Prostate gland (tissue), 2 donors: ENCODE measurements at regions not wholly inside any gene's neighbourhood (a gene's known extent, or its start where the extent isn't known, plus 50 kb on each side); places are given as distances from the start of the nearest gene placed in this dataset.

Experiments
- DNase-seq: peaks from one replicate; pipeline ENCODE4 v3.0.0-alpha.2; 2019; ENCODE audit warnings: low spot score
- H3K27ac ChIP-seq, 2 donors: fragments of 200-600 bp; sonication (generic); 2 replicates each; pipeline ENCODE4 v1.5.1; 2017 to 2019
- H3K27me3 ChIP-seq: fragments of 200-600 bp; sonication (generic); replicated peaks from 2 replicates; pipeline ENCODE4 v1.5.1; 2019; ENCODE audit not compliant: insufficient read depth
- H3K36me3 ChIP-seq, 2 donors: fragments of 200-600 bp; sonication (generic); 1 replicate in 1 of 2; 2 replicates in 1 of 2; pipeline versions ENCODE4 v1.5.1 to v1.8.1; 2017 to 2019
- H3K4me1 ChIP-seq: fragments of 200-600 bp; sonication (generic); replicated peaks from 2 replicates; pipeline ENCODE4 v1.5.1; 2019
- H3K4me3 ChIP-seq, 2 donors: fragments of 200-600 bp; sonication (generic); 2 replicates each; pipeline ENCODE4 v1.5.1; 2017 to 2019
- H3K9me3 ChIP-seq: fragments of 200-600 bp; sonication (generic); 2 replicates; pipeline ENCODE4 v1.5.1; 2017
- POLR2A ChIP-seq: fragments of 450-650 bp; IDR thresholded peaks from one replicate; pipeline ENCODE4 v1.6.1; 2016; ENCODE audit warnings: antibody characterized with exemption, mild to moderate bottlenecking
- POLR2AphosphoS5 ChIP-seq: sonication (generic); formaldehyde crosslinking; IDR thresholded peaks from one replicate; pipeline ENCODE4 v1.6.1; 2017; ENCODE audit warnings: antibody characterized with exemption
- WGBS: methylation state at CpG from one replicate; pipeline ENCODE4 v1.1.5; 2018; 5-methylcytosine and 5-hydroxymethylcytosine counted together
- intact Hi-C: fragments of 100-400 bp; cut with DNase I; formaldehyde crosslinking; loops from one replicate; pipeline ENCODE4 v1.14.2; 2022
- TF ChIP-seq, protein P1 (sequence below), 4 experiments: fragments of 200-600 bp in 2 of 4; fragments of 450-650 bp in 2 of 4; sonication (generic) in 2 of 4; IDR thresholded peaks; 1 replicate in 3 of 4; 2 replicates in 1 of 4; pipeline ENCODE4 v1.5.1; 2016 to 2019; ENCODE audit warnings: antibody characterized with exemption in 4 of 4, mild to moderate bottlenecking in 2 of 4, moderate library complexity in 2 of 4

DNA sequence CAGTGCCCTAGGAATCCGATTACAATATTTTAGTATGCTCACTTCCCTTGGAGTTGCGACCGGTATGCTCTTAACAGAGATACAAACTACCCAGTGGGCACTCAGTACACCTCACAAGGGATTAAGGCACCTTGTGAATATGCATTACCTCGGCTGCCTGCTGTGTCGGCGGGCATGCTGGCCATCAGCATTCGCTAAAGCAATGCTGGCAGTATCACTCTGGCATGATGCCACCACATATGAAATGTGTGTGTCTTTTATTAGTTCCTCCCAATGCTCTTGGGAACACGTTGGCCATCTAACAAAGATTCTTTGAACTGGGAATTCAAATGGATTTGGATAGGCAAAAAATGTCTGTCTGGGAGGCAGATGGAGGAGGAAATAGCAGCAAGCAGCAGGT, 67.4 kb upstream of the FOXB1 start:
- intact Hi-C loops = no loop called here
- H3K27me3 ChIP-seq = no peaks in the 10 kb centered on the region
- H3K4me1 ChIP-seq = no peaks in the 10 kb centered on the region

DNA sequence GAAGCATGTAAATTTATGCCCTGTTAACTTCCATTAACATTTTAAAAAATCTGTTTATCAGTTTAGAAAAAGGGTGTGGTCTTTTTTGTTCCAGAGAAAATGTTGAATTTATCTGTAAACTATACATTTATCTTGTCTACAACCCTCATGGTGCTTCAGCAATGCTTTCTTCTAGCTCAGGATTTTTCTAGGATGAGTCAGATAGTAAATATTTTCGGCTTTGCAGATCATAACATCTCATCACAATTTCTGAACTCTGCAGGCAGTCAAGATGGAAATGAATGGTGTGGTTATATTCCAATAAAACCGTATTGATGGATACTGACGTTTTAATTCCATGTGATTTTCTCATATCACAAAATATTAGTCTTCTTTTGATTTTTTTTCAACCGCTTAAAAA, 70.5 kb upstream of the FOXB1 start:
- DNase-seq = no peak
- TF ChIP-seq, protein P1, sequence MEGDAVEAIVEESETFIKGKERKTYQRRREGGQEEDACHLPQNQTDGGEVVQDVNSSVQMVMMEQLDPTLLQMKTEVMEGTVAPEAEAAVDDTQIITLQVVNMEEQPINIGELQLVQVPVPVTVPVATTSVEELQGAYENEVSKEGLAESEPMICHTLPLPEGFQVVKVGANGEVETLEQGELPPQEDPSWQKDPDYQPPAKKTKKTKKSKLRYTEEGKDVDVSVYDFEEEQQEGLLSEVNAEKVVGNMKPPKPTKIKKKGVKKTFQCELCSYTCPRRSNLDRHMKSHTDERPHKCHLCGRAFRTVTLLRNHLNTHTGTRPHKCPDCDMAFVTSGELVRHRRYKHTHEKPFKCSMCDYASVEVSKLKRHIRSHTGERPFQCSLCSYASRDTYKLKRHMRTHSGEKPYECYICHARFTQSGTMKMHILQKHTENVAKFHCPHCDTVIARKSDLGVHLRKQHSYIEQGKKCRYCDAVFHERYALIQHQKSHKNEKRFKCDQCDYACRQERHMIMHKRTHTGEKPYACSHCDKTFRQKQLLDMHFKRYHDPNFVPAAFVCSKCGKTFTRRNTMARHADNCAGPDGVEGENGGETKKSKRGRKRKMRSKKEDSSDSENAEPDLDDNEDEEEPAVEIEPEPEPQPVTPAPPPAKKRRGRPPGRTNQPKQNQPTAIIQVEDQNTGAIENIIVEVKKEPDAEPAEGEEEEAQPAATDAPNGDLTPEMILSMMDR (IDR thresholded peaks at IDR 0.05) = no peak
- TF ChIP-seq POLR2AphosphoS5 (no peak), POLR2A (no peak)
- H3K4me1 ChIP-seq = no peaks in the 10 kb centered on the region
- intact Hi-C loops = no loop called here
- no peaks in the 10 kb centered on the region for H3K9me3 ChIP-seq
- H3K4me3 ChIP-seq = no peak overlapping the region
- no peaks in the 10 kb centered on the region for H3K27me3 ChIP-seq
- WGBS = 55% methylated on average over 4 of the region's 4 CpGs
- no peaks in the 10 kb centered on the region for H3K36me3 ChIP-seq
- H3K27ac ChIP-seq = no peak overlapping the region

More for the DNA sequence above, 67.4 kb upstream of the FOXB1 start:
- WGBS = 37% methylated on average over 8 of the region's 8 CpGs
- Histone ChIP-seq H3K36me3 (no peaks in the 10 kb centered on the region), H3K9me3 (no peaks in the 10 kb centered on the region), H3K4me3 (no peak overlapping the region), H3K27ac (no peak overlapping the region)
- no peak for DNase-seq
- TF ChIP-seq POLR2AphosphoS5 (no peak), POLR2A (no peak)
- TF ChIP-seq, protein P1 (IDR thresholded peaks at IDR 0.05) = no peak

DNA sequence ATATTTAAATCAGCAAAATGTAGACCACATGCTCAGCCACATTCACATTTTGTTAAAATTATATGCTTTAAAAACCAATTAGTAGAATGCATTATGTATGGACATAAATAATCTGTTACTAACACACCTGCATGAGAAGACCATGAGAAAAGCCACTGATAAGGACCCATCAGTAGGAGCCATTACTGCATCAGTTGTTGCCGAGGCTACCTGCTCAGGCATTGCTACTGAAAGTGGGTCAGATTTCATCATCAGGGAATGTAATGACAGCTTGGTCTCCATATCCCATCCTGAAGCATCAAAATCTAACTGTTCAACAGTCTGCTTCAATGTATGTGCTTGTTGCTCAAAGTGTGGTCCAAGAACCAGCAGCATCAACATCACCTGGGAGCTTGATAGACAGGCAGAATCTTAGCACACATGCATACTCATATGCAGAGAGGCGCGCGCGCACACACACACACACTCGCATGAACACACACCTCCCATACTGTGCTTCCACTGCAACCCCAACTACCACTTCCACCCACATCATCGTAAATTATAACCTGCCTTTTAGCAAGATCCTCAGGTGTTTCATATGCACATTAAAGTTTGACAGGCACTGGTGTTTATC, 72.4 kb upstream of the FOXB1 start:
- Histone ChIP-seq H3K27me3 (no peaks in the 10 kb centered on the region), H3K4me3 (no peak overlapping the region), H3K36me3 (no peaks in the 10 kb centered on the region), H3K9me3 (no peaks in the 10 kb centered on the region), H3K4me1 (no peaks in the 10 kb centered on the region), H3K27ac (no peak overlapping the region)
- TF ChIP-seq POLR2AphosphoS5 (no peak), POLR2A (no peak)
- TF ChIP-seq, protein P1 (IDR thresholded peaks at IDR 0.05) = no peak
- intact Hi-C loops = no loop called here
- DNase-seq = no peak
- WGBS = 84% methylated on average over 7 of the region's 7 CpGs

DNA sequence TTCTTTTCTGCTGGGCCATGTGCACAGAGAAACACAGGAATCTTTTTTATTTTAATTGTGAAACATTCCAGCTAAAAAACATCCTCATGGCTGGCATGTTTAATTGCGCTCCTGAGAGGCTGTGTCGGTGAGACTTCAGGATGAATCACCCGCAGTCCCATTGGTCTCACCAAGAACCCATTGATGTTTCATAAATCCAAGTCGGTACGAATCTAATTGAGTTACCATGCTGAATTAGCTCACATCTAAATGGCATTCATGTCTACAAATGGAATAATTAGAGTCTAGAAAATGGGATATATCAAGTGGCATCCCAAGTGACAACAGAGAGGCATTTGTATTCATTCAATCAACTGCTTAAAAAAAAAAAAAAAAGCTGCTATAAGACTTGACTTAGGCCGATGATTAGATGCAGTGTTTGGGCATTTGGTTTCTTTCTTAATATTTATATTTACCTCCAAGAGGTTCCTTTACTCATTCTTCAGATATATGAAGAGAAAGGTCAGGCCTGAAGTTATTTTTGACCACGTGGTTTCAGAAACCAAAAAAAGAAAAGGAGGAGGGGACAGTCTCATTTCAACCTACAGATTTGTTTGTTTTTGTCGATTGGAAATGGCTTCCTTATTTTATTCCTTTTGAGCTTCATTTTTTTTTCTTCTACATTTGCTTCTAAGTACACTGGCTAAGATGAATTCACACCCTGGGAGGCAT, 79.1 kb upstream of the FOXB1 start:
- Histone ChIP-seq H3K4me3 (no peak overlapping the region), H3K27me3 (no peaks in the 10 kb centered on the region), H3K4me1 (no peaks in the 10 kb centered on the region), H3K27ac (no peak overlapping the region), H3K36me3 (no peaks in the 10 kb centered on the region), H3K9me3 (no peaks in the 10 kb centered on the region)
- intact Hi-C loops = no loop called here
- no peak for DNase-seq
- 74% methylated on average over 8 of the region's 8 CpGs for WGBS
- TF ChIP-seq POLR2AphosphoS5 = no peak
- TF ChIP-seq, protein P1 (IDR thresholded peaks at IDR 0.05) = no peak

DNA sequence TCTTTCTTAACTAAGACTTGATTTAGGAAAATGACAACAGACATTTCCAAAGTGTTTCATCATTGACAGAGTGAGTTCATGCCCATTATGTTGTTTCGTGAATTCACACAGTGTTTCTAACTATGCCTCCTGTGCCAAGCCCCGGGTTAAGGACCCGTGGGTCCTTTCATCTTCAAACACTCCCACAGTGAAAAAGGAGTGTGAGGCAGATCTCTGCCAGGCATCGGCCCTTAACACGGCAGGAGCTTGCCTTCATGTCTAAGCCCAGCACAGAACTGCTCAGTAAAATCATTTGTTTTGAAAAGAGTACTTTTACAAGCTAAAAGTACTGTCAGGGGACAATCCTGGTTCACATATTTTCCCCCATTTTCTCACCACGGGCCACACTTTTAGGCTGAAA, 80.0 kb upstream of the FOXB1 start:
- no peaks in the 10 kb centered on the region for H3K36me3 ChIP-seq
- WGBS = 49% methylated on average over 6 of the region's 6 CpGs
- intact Hi-C loops = no loop called here
- H3K4me3 ChIP-seq = no peak overlapping the region
- H3K27ac ChIP-seq = no peak overlapping the region
- H3K27me3 ChIP-seq = no peaks in the 10 kb centered on the region
- H3K9me3 ChIP-seq = no peaks in the 10 kb centered on the region
- no peaks in the 10 kb centered on the region for H3K4me1 ChIP-seq
- TF ChIP-seq POLR2A (no peak), POLR2AphosphoS5 (no peak)
- TF ChIP-seq, protein P1 (IDR thresholded peaks at IDR 0.05) = no peak
- no peak for DNase-seq
